Activated effector memory CD4-positive, alpha-beta T cell treated with Interleukin-2 at 50 U/mL for 16 hours (primary cell): ENCODE measurements at regions not wholly inside any gene's neighbourhood (a gene's known extent, or its start where the extent isn't known, plus 50 kb on each side); places are given as distances from the start of the nearest gene placed in this dataset.
"Not testable (repeated sequence)": the region's sequence is repeated elsewhere in the genome, so short reads cannot be mapped to it uniquely, and the experiment has no call there.

ENCODE experiments used
- DNase-seq: peaks from one replicate; pipeline ENCODE4 v3.0.0-alpha.2; 2020

GRCh38 chr2:118443596-118443995, 355.3 kb downstream of the INSIG2 start:
- DNase-seq: no peak

DNA sequence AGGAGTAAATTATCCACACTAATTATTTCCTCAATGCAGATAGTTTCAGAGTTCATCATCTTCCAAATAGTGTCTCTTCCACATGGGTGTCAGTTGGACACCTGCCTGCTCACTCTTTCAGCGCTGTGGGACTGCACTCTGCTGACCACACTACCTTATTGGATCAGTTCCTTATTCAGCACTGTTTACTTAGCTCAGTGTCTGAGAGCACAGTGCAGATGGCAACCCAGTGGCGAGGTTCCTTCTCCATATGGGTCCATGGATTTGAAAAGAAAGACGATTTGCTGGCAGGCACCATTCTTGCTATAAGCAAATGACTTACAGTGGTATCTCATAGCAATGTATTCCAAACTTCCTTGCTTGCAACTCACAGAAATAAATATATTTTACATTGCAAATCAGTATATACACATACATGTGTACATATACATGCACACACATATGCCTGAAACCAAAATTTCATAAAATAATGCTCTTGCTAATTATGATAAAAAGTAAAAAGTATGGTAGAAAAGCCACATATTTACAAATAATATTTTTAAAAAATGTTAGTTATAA, 354.8 kb downstream of the INSIG2 start:
- no peak for DNase-seq

DNA sequence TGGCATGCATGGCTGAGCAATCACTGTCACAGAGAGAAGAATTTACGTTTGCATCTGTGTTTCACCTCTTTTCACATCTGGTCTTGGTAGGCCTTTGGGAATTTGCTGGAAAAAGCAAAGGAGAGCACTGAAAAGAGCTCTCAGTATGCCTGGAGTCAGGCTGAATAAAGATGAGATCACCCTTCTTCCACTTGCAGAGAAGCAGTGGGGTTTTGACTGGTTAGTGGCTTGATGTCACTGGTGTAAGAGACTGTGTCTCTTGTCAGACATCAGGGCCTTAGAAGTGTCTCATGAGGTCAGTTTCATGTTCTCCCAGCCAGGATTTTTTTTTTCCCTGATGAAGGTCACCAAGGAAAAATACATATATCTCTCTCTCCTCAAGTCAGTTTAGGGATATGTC, 353.8 kb downstream of the INSIG2 start:
- no peak for DNase-seq

- no peak for DNase-seq
Measured at GRCh38 chr2:118440404-118441098, 352.3 kb downstream of the INSIG2 start.

GRCh38 chr2:118437501-118437900, 349.2 kb downstream of the INSIG2 start:
- no peak for DNase-seq

DNA sequence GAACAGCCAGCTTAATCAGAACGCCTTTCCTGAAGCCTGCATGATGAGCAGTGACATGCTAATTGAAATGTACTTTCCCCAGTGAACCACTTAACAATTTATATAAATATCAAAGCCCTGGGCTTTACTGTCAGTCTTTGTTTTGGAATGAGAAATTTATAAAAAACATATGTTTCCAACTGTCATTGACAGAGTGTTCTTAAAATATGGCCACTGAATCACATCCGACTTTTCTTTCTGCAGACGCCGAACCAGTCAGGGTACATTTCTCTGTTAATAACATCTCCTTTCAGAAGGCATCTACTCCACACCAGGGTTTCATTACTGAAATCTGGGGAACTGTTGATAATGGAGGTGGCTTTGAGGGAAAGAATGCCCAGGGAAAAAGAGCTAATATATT, 343.7 kb downstream of the INSIG2 start:
- no peak for DNase-seq

- DNase-seq: no peak
Measured at GRCh38 chr2:118431586-118431985, 343.3 kb downstream of the INSIG2 start.

DNA sequence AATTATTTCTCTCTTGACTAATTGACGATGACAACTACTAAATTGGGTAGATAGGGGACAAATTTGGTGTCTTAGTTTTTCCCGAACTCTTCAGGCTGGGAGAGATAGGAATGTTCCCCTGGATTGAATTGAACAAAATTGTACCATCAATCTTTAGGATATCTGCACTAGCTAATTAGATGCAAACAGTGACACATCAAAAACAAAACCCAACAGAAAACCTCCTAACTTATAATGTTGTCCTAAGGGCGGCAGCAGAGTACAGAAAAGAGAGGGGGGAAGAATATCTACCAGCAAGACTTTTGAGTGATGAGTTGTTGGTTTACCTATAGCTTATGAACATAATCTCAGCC, 342.9 kb downstream of the INSIG2 start:
- DNase-seq: no peak

- DNase-seq: no peak
Measured at GRCh38 chr2:118430510-118431164, 342.4 kb downstream of the INSIG2 start.

DNA sequence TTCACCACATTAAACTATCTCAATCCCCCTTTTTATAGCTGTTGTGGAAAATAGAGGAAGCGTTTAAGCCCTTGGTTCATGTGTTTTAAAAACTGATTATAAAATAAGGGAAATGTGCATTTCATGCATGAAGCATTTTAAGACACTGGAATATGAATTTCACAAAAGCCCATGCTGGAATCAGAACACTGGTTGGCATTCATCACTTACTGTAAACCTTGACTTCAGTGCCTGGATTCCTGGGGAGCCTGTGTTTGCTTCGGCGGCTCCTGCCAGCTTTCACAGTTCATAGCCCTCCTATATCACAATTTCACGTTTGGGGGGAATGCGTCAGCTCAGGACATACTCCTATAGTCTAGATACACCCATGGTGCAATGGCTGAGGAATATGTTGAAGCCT, 336.9 kb downstream of the INSIG2 start:
- no peak for DNase-seq

DNA sequence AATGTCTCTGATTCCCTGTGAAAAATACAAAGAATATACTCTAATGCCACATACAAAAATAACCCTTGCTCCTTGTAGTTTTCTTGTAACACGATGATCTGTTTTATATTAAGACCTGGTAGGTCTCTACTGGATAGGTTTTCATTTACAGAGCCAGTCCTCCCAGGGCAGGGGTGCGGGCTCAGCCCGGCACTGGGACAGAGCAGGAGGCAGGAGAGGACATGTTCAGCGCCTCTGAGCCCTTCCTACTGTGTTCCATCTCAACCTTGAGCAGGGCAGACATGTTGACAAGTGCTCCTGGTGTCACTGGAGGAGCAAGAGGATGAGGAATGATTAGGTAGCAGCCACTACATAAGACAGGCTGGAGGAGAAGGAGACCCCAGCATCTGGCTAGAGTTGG, 335.5 kb downstream of the INSIG2 start:
- no peak for DNase-seq

DNA sequence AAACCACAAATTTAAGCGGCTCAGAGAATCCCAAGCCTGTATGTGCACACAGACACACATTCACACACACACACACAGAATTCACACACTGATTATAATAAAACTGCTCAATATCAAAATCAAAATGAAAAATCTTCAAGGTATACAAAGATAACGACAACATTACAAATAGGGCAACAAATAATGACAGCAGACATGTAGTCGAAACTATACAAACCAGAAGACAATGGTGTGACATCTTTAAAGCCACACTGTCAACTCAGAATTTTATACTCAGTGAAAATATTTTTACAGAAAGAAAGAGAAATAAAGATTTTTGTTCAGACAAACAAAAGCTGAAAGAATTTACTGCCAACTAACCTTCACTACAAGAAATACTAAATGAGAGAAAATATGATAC, 333.4 kb downstream of the INSIG2 start:
- no peak for DNase-seq

GRCh38 chr2:118417406-118418120, 329.3 kb downstream of the INSIG2 start:
- no peak for DNase-seq

DNA sequence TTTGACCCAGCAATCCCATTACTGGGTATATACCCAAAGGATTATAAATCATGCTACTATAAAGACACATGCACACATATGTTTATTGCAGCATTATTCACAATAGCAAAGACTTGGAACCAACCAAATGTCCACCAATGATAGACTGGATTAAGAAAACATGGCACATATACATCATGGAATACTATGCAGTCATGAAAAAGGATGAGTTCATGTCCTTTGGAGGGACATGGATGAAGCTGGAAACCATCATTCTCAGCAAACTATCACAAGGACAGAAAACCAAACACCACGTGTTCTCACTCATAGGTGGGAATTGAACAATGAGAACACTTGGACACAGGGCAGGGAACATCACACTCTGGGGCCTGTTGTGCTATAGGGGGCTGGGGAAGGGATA, 326.9 kb downstream of the INSIG2 start:
- DNase-seq: not testable (repeated sequence)

DNA sequence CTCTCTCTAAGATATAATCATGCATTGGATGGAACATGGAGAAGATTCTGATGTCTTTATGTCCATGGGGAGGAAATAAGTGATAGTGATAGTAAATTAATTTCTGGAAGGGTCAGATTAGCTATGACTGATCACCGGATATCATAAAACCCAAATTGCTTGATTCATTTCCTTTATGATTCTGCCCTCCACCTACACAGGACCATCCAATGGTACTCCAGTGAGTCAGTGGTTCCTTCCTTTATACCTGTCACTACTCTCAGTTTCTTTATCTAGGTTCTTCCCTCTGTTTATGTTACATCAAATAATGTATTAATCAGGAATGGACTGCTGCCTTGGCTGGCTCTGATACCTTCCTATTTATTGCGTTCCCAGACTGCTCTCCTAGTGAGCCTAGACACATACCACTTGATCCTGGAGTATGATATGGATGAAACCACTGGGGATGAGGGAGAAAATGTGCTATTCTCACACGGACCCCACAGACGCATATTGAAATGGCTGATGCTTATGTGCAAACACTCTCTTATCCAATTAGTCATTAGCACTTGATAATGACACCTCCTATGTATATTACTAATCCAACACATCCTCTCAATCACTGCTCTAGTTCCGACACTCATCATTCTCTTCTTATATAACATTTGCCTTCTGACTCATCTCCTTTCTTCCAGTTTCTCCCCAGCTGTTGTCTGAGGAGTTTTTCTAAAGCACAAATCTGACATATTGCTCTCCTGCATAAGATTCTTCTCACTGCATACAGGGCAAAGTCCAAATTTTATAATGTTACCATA, 315.6 kb downstream of the INSIG2 start:
- DNase-seq: no peak

DNA sequence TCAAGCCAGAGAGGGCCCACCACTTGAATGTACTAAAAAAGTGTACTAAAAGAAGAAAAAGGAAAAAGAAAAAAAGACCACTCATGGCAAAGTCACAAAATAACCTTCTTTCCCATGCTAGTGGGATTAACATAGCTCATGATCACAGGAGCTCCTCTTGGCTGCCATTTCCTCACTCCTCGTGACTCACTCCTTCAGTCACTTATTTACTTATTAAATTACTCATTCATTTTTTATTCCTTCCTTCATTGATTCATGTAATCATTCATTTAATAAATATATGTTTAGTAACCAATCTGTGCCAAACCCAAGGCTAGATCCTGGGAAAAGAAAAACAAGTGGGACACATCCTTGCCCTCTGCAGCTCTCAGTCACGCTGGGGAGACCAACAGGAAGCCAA, 300.5 kb downstream of the INSIG2 start:
- no peak for DNase-seq

- DNase-seq: no peak
Measured at GRCh38 chr2:118387509-118387908, 299.2 kb downstream of the INSIG2 start.

DNA sequence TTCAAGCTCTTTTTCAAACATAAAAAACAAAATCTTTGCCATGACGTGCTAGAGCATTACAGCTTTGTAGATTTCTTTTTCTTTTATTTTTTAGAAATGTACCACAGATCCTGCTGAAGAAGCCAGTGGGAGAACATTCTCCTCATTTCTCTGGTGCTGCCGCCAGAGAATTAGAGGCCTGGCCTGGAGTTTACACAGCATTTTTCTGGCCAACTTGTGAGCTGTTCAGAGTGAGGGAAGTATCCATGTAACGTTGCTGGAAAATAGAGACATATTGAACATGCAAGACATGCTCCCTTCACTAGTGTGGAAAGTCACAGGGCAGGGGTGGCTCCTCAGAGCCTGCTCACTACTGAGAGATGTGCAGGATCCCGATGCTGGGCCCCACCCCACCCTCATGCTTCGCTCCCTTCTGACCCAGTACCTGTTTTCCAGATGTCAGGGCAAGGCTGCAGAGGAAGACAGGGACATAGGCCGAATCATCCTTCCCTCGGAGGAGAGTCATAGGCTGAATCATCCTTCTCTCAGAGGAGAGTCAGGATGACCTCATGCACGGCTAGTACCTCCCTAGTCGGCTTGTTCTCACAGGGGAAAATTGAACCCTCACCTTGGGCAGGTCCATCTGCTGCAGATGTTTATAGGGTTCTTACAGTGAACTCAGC, 298.5 kb downstream of the INSIG2 start:
- no peak for DNase-seq

DNA sequence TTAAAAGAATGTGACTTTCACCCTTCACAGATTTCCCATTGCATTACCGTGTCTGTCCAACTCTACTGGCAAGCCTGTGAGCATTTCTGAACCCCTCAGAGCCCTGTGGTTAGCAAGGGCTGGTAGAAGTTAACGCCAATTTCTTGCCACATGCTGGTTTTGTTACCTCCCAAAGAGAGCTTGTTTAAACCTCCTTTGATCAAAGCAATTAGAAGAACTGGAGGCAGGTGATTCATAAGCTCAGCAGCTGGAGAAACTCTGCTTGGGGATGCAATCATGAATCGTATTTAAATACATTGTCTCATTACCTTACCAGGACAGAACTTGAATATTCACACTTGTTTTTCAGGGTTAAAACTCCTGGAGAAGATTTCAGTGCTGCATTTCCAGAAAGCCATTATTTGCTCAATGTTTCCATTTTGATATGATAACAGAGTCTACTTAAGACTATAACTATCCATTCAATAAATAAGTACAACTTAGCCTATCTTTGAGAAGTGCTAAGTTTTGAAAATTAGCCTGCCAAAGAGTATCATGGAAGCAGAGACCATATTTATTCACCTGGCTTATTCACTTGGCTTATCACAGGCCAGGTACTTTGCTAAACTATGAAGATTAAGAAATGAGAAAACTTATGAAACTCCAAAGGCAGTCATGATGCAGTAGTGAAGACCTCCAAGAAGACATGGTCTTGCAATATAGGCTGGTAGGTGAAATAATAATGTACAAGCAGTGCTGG, 292.8 kb downstream of the INSIG2 start:
- no peak for DNase-seq

- DNase-seq: no peak
Measured at GRCh38 chr2:118375907-118376485, 287.7 kb downstream of the INSIG2 start.

DNA sequence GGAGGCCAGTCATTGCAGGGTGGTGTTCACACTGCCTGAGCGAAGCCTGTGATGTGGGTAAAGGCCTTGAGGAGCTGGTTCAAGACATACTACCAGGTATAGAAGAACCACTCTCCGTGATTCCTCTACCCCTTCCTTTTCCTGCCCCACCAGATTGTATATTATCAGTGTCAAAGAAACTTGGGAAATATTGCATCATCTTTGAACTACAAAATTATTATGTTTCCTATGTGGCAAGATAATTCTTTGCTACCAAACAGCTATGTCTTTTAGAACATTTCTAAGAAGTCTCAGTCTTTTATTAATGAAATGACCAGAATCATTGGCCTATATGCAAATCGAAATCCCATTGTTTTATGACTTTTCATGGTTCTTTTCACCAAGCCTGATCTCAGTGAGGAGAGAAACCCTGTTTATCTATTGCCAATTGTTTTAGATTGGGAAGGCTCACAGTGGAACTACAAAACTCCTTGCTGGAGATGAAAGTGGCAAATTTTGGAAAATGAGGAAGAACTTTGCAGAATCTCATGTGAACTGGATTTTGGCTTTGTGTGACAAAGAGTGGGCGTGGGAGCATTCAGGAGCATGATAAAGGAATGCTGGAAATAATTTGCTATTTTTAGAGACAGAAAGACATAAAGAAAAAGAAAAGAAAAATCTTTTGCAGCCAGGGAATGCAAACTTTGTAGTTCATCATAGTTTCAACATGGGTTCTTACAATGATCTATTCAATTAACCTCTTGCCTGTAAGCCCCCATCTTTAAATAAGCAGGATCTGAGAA, 286.9 kb downstream of the INSIG2 start:
- DNase-seq: no peak
